Heart left ventricle (tissue), 13 donors: ENCODE measurements at regions not wholly inside any gene's neighbourhood (a gene's known extent, or its start where the extent isn't known, plus 50 kb on each side); places are given as distances from the start of the nearest gene placed in this dataset.

Experiments
- CTCF ChIP-seq, 12 donors: fragments of 200-600 bp; sonication (generic) in 4 of 12; IDR thresholded peaks; one replicate each; pipeline versions ENCODE4 v1.5.0 to v1.8.0; 2018 to 2022; ENCODE audit warnings: antibody characterized with exemption in 12 of 12, mild to moderate bottlenecking in 5 of 12
- POLR2A ChIP-seq, 2 donors: fragments of 450-650 bp; IDR thresholded peaks; one replicate each; pipeline ENCODE4 v1.6.1; 2017; ENCODE audit warnings: antibody characterized with exemption in 2 of 2, mild to moderate bottlenecking in 2 of 2, moderate library complexity in 2 of 2
- donor health status: ischemic (EF 13 %, LVEDD 7.1; RV severe dilation, severe dysfunction).
- donor health status: DM: no; HTN: yes; CAD: no.
- donor health status: DM: no; HTN: no; CAD: no.
- donor health status: ischemic (EF 25% LVEDD 6.9; RV normal size, moderate dysfunction).
- donor health status: ischemic (EF 25% LVEDD 5.7; RV mildly dilated, moderate dysfunction).
- donor health status: ischemic (EF 35%, LVEDD 5.7; RV mildly dilated, moderate dysfunction).
- donor health status: nonischemic (EF 11% LVEDD 7.7; RV severe dilation, severe dysfunction).
- donor health status: DM: yes; HTN: yes; CAD: no.
- donor health status: PGD.
- donor health status: ischemic (EF 29% LVEDD 5.4; RV normal size, mild dysfunction).
- donor health status: nonischemic (EF 23%, LVEDD 6.1; RV moderate dilation, normal function).

GRCh38 chr7:142584765-142585164 lies 164.5 kb upstream of the PRSS1 start:
- TF ChIP-seq CTCF (IDR thresholded peaks at IDR 0.05) (no peak), POLR2A (IDR thresholded peaks at IDR 0.05) (no peak)
